ENCODE measurements at regions not wholly inside any gene's neighbourhood (a gene's known extent, or its start where the extent isn't known, plus 50 kb on each side); places are given as distances from the start of the nearest gene placed in this dataset.

DNA sequence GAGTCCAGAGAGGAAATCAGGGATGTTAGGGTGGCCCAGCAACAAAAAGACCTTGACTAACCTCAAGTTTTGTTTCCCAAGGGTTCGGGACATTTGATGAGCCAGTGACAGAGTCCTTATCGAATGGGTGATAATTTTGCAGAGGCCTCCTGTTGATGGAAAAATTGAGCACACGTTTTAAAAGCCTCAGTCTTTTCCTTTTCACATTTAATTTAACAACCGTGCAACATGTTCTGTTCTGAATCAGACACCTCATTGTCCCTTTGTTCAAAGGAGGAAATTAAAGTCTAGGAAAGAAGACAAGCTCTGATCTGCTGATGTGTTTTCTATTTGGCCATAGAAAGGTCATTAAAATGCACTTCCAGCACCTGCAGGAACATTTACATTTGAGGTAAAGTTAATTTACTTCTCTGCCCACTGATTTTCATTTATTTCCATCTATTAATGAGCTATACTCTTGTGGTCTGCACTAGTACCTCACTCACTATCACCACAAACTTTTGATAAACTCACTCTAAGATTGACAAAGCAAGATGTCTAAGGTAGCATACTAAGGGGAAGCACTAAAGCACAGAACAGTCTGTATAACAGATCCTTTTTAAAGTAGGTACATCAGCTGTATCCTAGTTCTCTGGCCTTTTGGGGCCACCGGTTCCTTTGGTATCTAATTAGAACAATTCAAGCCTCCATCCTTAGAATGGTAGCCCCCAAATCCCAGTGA is 147.0 kb downstream of the RPAP3 start:
- DNase-seq = no peak

GRCh38 chr12:47557386-47557785 is 148.4 kb downstream of the RPAP3 start:
- DNase-seq = no peak

GRCh38 chr12:47556261-47557030 is 149.4 kb downstream of the RPAP3 start:
- DNase-seq = no peak

GRCh38 chr12:47554046-47554653 is 151.7 kb downstream of the RPAP3 start:
- DNase-seq = no peak

DNA sequence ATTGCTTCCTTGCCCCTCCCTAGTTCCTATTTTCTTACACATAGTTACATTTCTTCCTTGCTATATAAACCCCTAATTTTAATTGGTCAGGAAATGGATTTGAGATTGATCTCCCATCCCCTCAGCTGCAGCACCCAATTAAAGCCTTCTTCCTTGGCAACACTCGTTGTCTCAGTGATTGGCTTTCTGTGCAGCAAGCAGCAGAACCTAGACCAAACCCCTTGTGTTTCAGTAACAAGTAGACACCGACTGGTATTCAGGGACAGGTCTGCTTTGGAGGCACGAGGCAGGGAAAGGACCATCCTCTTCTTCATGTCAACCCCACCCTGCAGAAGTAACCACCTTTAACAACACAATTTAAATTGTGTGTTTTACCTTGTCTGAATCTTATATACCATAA is 152.6 kb downstream of the RPAP3 start:
- no peak for DNase-seq

DNA sequence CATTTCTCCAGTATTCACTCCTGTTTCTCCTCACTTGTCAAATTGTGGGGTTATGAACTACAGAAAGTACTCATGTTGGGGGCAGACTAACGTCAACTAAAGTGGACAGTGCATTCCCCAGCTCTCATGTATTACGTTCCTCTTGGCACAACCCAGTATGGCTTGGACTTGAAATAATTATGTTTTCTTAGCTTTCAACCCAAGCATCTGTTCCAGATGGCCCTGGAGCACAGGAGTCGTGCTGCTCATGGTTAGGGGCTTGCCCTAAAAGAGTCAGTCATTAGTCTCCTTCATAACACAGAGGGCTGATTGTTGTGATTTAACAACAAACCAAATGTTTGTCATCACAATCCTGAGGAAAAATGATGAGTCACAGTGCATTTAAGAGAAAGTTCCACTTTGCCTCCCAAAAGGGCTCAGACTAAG is 154.4 kb downstream of the RPAP3 start:
- DNase-seq = no peak

GRCh38 chr12:47549258-47549657 is 156.6 kb downstream of the RPAP3 start:
- no peak for DNase-seq

- no peak for DNase-seq
Observed at GRCh38 chr12:47548401-47548800, 157.4 kb downstream of the RPAP3 start.

GRCh38 chr12:47547077-47547476 is 158.8 kb downstream of the RPAP3 start:
- DNase-seq = no peak

- DNase-seq = no peak
Observed at GRCh38 chr12:47545938-47546609, 159.8 kb downstream of the RPAP3 start.

- no peak for DNase-seq
Observed at GRCh38 chr12:47534695-47535094, 171.1 kb downstream of the RPAP3 start.

DNA sequence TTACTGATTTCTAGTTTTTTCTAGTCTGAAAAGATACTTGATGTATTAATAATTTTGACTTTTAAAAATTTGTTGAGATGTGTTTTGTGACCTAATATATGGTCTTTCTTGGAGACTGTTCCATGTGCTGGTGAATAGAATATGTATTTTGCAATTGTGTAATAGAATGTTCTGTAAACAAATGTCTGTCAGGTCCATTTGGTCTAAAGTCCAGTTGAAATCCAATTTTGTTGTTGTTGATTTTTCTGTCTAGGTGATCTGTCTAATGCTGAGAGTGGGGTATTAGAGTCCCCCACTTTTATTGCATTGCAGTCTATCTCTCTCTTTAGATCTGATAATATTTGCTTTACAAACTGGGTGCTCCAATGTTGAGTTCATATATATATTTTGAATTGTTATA is 175.8 kb downstream of the RPAP3 start:
- no peak for DNase-seq

DNA sequence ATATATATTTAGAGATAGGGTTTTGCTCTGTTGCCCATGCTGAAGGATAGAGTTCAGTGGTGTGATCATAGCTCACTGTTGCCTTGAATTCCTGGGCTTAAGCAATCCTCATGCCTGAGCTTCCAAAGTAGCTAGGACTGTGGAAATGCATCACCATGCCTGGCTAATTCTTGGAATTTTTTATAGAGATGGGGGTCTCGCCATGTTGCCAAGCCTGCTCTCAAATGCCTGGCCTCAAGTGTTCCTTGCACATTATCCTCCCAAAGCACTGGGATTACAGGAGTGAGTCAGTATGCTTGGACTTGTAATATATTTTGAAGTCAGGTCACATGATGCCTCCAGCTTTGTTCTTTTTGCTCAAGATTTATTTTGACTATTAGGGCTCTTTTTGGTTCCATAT is 178.0 kb downstream of the RPAP3 start:
- DNase-seq = no peak

DNA sequence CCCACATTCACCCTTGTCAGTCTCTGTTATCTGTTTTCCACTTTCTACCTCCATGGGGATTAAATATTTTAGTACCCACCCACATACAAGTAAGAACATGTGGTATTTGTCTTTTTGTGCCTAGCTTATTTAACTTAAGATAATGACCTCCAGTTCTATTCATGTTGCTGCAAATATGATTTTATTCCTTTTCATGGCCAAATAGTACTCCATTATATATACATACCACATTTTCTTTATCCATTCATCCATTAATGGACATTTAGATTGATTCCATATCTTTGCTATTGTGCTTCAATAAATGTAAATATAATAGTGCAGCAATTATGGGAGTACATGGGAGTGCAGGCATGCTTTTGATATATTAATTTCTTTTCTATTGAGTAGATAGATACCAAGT is 185.8 kb downstream of the RPAP3 start:
- no peak for DNase-seq

- no peak for DNase-seq
Observed at GRCh38 chr12:47517122-47517521, 188.7 kb downstream of the RPAP3 start.

DNA sequence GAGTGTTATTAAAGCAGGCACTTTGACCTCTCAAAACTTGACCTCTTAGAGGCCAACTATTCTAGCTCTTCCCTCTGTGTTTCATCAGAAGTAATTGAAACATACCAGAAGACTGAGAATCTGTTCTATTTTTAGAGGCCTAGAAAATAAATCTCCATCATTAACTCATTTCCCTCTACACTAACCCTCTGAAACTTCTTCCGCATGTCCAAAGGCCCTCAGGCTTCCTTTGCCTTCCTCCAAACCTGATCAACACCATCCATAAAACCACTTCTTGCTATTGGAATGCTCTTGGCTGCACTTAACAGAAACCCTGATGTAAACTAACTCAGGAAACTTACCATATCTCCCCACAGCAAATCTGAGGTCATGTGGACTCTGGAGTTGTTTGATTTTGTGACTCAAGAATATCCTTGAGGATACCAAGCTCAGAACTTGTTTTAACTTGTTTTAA is 196.4 kb downstream of the RPAP3 start:
- no peak for DNase-seq

- no peak for DNase-seq
Observed at GRCh38 chr12:47507221-47507620, 198.6 kb downstream of the RPAP3 start.

DNA sequence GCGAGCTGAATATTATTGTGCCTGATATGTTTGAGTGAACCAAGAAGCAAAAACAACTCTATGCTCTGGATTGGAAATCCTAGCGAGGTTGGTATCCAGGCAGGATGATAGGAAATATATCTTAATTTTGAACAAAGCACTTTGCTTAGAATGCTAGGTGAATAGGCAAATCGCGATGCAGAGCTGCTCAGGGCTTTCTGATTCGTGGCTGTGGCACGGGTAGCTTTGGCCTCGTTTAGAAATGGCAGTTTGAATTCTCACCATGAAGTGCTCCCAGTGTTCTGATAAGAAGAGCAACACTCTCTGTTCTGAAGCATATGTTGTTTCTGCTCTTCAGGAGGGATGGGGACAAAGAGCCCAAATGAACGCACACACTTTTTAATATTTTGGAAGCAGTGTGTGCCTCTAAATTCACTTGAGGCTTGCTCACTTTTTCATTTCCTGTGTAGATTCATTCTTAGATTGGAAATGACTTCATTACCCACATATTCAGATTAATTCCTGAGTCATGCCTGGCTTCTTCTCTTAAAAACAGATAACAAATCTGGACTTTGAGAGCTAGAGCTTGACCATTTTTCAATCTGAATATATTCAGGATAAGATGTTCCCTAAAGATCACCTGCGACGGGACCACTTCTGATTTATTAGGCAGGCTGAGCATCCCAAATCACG is 200.9 kb downstream of the RPAP3 start:
- no peak for DNase-seq

DNA sequence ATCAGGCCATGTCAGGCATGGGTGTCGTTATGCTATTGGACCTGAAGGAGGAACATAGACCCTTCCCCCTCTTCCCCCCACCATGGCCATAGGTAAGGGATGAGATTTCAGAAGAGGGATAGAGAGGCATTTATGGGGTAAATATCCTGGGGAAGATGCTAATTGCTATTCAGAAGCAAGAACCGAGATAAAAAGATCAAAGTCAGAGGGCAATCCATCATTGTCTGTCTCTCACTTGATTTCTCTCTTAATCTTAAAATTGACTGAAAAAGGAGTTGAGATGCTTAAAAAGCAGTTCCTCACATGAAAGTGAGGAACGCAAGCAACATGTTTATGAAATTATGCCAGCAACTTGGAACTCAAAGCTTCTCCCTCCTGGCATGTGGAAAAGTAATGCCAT is 212.0 kb downstream of the RPAP3 start:
- DNase-seq = no peak

DNA sequence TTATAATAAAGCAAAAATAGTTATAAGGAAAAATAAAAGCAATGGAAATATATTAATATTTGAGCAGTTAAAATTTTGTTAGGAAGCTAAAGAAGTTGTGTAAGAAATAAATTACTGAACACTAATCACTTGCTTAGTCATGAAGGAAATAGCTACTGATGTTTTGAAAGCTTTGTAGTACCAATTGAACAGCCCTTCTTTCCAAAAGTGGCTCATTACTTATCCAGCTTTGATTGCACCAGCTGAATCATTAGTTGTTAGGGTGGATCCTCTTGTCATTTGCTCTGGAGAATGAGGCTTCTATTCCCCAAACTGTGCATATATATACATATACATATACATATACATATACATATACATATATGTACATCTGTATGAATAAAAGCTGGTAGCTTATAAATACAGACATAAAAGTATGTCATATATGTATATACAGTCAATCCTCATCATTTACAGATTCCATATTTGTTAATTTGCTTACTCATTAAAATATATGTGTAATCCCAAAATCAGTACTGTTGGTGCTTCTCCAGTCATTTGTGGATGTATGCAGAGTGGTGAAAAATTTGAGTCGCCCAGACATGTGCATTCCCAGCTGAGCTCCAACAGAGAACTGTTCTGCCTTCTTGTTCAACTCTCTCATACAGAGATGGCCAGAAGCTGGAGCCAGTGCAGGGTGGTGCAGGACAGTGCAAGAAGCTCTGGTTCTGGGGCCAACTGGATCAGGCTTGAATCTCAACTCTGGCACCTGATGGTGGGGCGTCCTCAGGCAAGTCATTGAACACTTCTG is 214.1 kb downstream of the RPAP3 start:
- DNase-seq = no peak

GRCh38 chr12:47488888-47489287 is 216.9 kb downstream of the RPAP3 start:
- DNase-seq = no peak

- DNase-seq = no peak
Observed at GRCh38 chr12:47481041-47481440, 224.8 kb downstream of the RPAP3 start.

Data from activated CD4-positive, alpha-beta T cell treated with anti-CD3 and anti-CD28 coated beads for 4 hours (primary cell).